ENCODE measurements at regions not wholly inside any gene's neighbourhood (a gene's known extent, or its start where the extent isn't known, plus 50 kb on each side); places are given as distances from the start of the nearest gene placed in this dataset.

- TF ChIP-seq YY1 (IDR thresholded peaks at IDR 0.05; ENCODE audit: insufficient read depth, insufficient read length) (no peak), ZNF274 (IDR thresholded peaks at IDR 0.05; ENCODE audit: low read depth, low read length) (no peak), SUZ12 (IDR thresholded peaks at IDR 0.05; ENCODE audit: extremely low read depth, insufficient read depth, insufficient read length) (no peak)
Observed at GRCh38 chr20:21873291-21873690, 167.8 kb downstream of the PAX1 start.
